Endothelial cell of umbilical vein (primary cell): ENCODE measurements at regions not wholly inside any gene's neighbourhood (a gene's known extent, or its start where the extent isn't known, plus 50 kb on each side); places are given as distances from the start of the nearest gene placed in this dataset.

Source experiments
- BruUV-seq: library from RNA; stranded (reverse); fragments of 400-500 nt; replicated peaks from 2 replicates; lab custom pipeline; 2021; lab: Mats Ljungman, UMichigan
- CTCF ChIA-PET: fragments of 300-600, 350-600 bp; sonication (Branson Sonifier 250); formaldehyde crosslinking; loops from one replicate; lab custom pipeline; 2021; ENCODE audit warnings: antibody characterized with exemption, inconsistent platforms; lab: Charles Lee
- POLR2A ChIA-PET: fragments of 300-600, 350-600 bp; sonication (Branson Sonifier 250); formaldehyde crosslinking; loops from one replicate; lab custom pipeline; 2021; ENCODE audit warnings: antibody characterized with exemption, inconsistent platforms; lab: Charles Lee
- DNase-seq: peaks from one replicate; pipeline ENCODE4 v3.0.0-alpha.2; 2011; ENCODE audit warnings: low read depth, low spot score
- FAIRE-seq: peaks from 2 replicates; lab custom pipeline; 2011; peaks lifted over from hg19 to GRCh38; lab: Jason Lieb, UNC
- H2AFZ ChIP-seq: 2 replicates; pipeline ENCODE4 v1.6.0; 2012; ENCODE audit warnings: low read depth, low read length, control low read depth, inconsistent platforms
- H3K27ac ChIP-seq: 2 replicates; pipeline ENCODE4 v1.5.1; 2011; ENCODE audit warnings: low read depth, mild to moderate bottlenecking, control low read depth, low read length, moderate library complexity; ENCODE audit not compliant: insufficient read depth
- H3K27me3 ChIP-seq, 2 experiments: 2 replicates each; pipeline versions ENCODE4 v1.6.0 to v1.6.1; 2011; ENCODE audit warnings: low read length in 2 of 2, mixed read lengths in 1 of 2; ENCODE audit not compliant: control insufficient read depth in 2 of 2, insufficient read depth in 2 of 2
- H3K36me3 ChIP-seq, 2 experiments: 2 replicates in 1 of 2; 3 replicates in 1 of 2; pipeline ENCODE4 v1.5.1; 2011; ENCODE audit warnings: low read length in 2 of 2, mild to moderate bottlenecking in 1 of 2, moderate library complexity in 1 of 2; ENCODE audit not compliant: control insufficient read depth in 2 of 2, insufficient read depth in 2 of 2; ENCODE audit errors: extremely low read depth in 1 of 2
- H3K4me1 ChIP-seq: 3 replicates; pipeline ENCODE4 v1.5.1; 2011; ENCODE audit warnings: mild to moderate bottlenecking, low read length; ENCODE audit not compliant: control insufficient read depth, insufficient read depth; ENCODE audit errors: extremely low read depth
- H3K4me2 ChIP-seq: 2 replicates; pipeline ENCODE4 v1.6.1; 2011; ENCODE audit warnings: low read length, control low read depth, mixed read lengths; ENCODE audit not compliant: insufficient read depth
- H3K4me3 ChIP-seq, 3 experiments: fragments of 200-600 bp in 1 of 3; sonication (generic), shearing (Covaris generic) in 1 of 3; replicated peaks in 1 of 3; 2 replicates each; pipeline ENCODE4 v1.5.1; 2011 to 2016; ENCODE audit warnings: control low read depth in 3 of 3, low read length in 3 of 3, mild to moderate bottlenecking in 2 of 3, inconsistent platforms in 1 of 3, low read depth in 1 of 3, moderate library complexity in 1 of 3; ENCODE audit not compliant: insufficient read depth in 1 of 3
- H3K79me2 ChIP-seq: 2 replicates; pipeline ENCODE4 v1.6.0; 2012; ENCODE audit warnings: low read length, inconsistent platforms; ENCODE audit not compliant: control insufficient read depth, insufficient read depth
- H3K9ac ChIP-seq: replicated peaks from 2 replicates; pipeline ENCODE3; 2011; ENCODE audit warnings: low read length, control low read depth; ENCODE audit not compliant: insufficient read depth; ENCODE audit errors: extremely low read depth
- H3K9me1 ChIP-seq: replicated peaks from 3 replicates; pipeline ENCODE4 v1.6.0; 2011; ENCODE audit warnings: mild to moderate bottlenecking, low read length; ENCODE audit not compliant: control insufficient read depth, insufficient read depth; ENCODE audit errors: extremely low read depth
- H3K9me3 ChIP-seq: replicated peaks from 2 replicates; pipeline ENCODE4 v1.5.1; 2012; ENCODE audit warnings: low read length, inconsistent platforms; ENCODE audit not compliant: control insufficient read depth, insufficient read depth
- H4K20me1 ChIP-seq: replicated peaks from 2 replicates; pipeline ENCODE3; 2011; ENCODE audit warnings: mild to moderate bottlenecking, low read length; ENCODE audit not compliant: control insufficient read depth, insufficient read depth; ENCODE audit errors: extremely low read depth
- EZH2 ChIP-seq: IDR thresholded peaks from 2 replicates; pipeline ENCODE4 v1.6.1; 2012; ENCODE audit warnings: borderline replicate concordance, low read depth, mild to moderate bottlenecking, moderate library complexity, low read length, inconsistent platforms; ENCODE audit not compliant: severe bottlenecking
- FOS ChIP-seq: IDR thresholded peaks from 2 replicates; pipeline ENCODE4 v1.6.1; 2011; ENCODE audit warnings: mild to moderate bottlenecking, low read length, moderate library complexity, borderline replicate concordance; ENCODE audit not compliant: insufficient read depth
- GATA2 ChIP-seq: IDR thresholded peaks from 2 replicates; pipeline ENCODE4 v1.7.0; 2011; ENCODE audit warnings: low read depth, mild to moderate bottlenecking, moderate library complexity, mixed read lengths, low read length; ENCODE audit not compliant: insufficient read length, insufficient read depth
- JUN ChIP-seq: IDR thresholded peaks from 2 replicates; pipeline ENCODE4 v1.6.1; 2011; ENCODE audit warnings: borderline replicate concordance, low read depth; ENCODE audit not compliant: insufficient read length, insufficient read depth
- MYC ChIP-seq: IDR thresholded peaks from one replicate; pipeline ENCODE4 v1.6.1; 2011; ENCODE audit warnings: mild to moderate bottlenecking, low read depth, low read length
- POLR2A ChIP-seq: IDR thresholded peaks from 2 replicates; pipeline ENCODE4 v1.6.1; 2012; ENCODE audit warnings: low read depth, mild to moderate bottlenecking, control low read depth, low read length
- POLR2AphosphoS5 ChIP-seq: IDR thresholded peaks from 2 replicates; pipeline ENCODE4 v1.6.1; 2012; ENCODE audit warnings: low read depth, mild to moderate bottlenecking, control low read depth, low read length, moderate library complexity; ENCODE audit not compliant: insufficient read depth
- dilution Hi-C: fragments of 300-500 bp; cut with MboI; formaldehyde crosslinking; loops from one replicate; pipeline ENCODE4 v1.15.0; 2019; ENCODE audit warnings: low sequenced_read_pairs; ENCODE audit not compliant: extremely low pct_ligation_motif_present
- intact Hi-C: fragments of 100-400 bp; cut with micrococcal nuclease; formaldehyde crosslinking; loops from one replicate; pipeline ENCODE4 v1.10.0; 2022
- TF ChIP-seq, protein P1 (sequence below), 2 donors: IDR thresholded peaks; 1 replicate in 1 of 2; 2 replicates in 1 of 2; pipeline ENCODE4 v1.5.1; 2011; ENCODE audit warnings: low read length in 2 of 2, mild to moderate bottlenecking in 2 of 2, moderate library complexity in 2 of 2, control low read depth in 1 of 2, inconsistent platforms in 1 of 2, low read depth in 1 of 2; ENCODE audit not compliant: insufficient read depth in 1 of 2; ENCODE audit errors: extremely low read depth in 1 of 2
- TF ChIP-seq, protein P2 (sequence below): IDR thresholded peaks from 2 replicates; pipeline ENCODE4 v1.6.1; 2011; ENCODE audit not compliant: insufficient read depth, insufficient read length

DNA sequence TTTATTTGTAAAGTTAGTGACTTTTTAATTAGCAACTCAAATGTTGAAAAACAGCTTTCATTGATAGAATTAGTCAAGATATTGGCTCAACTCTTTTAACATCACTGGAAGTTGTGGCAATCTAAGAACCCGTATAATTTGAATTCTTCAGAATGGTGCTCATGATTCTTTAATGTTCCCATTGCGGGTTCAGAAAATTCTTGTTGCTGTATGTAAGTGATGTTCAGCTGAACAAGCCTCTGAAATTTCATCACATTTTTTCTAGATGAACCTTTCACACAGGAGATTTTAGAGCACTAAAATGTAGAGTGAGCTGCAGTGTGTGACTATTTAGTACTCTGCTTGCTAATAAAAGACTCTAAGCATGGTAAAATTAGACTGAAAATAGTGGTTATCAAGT, 1317.7 kb downstream of the FSTL5 start:
- H3K9ac ChIP-seq: no peak overlapping the region
- no peaks in the 10 kb centered on the region for H4K20me1 ChIP-seq
- H3K4me1 ChIP-seq: no peaks in the 10 kb centered on the region
- H3K4me3 ChIP-seq: no peak overlapping the region
- no TSS peak for BruUV-seq
- DNase-seq (no peak), FAIRE-seq (no peak)
- no peak overlapping the region for H3K27ac ChIP-seq
- H3K27me3 ChIP-seq: no peaks in the 10 kb centered on the region
- H3K9me1 ChIP-seq: no peaks in the 10 kb centered on the region
- H2AFZ ChIP-seq: no peak overlapping the region
- no peak overlapping the region for H3K4me2 ChIP-seq
- intact Hi-C loops (no loop called here), dilution Hi-C loops (no loop called here)
- H3K36me3 ChIP-seq: no peaks in the 10 kb centered on the region
- TF ChIP-seq MYC: no peak
- no peak for TF ChIP-seq JUN
- no peak for TF ChIP-seq GATA2
- TF ChIP-seq FOS: no peak
- no peak for TF ChIP-seq POLR2A
- TF ChIP-seq, protein P1, sequence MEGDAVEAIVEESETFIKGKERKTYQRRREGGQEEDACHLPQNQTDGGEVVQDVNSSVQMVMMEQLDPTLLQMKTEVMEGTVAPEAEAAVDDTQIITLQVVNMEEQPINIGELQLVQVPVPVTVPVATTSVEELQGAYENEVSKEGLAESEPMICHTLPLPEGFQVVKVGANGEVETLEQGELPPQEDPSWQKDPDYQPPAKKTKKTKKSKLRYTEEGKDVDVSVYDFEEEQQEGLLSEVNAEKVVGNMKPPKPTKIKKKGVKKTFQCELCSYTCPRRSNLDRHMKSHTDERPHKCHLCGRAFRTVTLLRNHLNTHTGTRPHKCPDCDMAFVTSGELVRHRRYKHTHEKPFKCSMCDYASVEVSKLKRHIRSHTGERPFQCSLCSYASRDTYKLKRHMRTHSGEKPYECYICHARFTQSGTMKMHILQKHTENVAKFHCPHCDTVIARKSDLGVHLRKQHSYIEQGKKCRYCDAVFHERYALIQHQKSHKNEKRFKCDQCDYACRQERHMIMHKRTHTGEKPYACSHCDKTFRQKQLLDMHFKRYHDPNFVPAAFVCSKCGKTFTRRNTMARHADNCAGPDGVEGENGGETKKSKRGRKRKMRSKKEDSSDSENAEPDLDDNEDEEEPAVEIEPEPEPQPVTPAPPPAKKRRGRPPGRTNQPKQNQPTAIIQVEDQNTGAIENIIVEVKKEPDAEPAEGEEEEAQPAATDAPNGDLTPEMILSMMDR (IDR thresholded peaks at IDR 0.05; ENCODE audit: extremely low read depth in 1 of 2, insufficient read depth in 1 of 2, low read depth in 1 of 2, low read length in 2 of 2): no peak
- no peak for TF ChIP-seq EZH2
- TF ChIP-seq, protein P2, sequence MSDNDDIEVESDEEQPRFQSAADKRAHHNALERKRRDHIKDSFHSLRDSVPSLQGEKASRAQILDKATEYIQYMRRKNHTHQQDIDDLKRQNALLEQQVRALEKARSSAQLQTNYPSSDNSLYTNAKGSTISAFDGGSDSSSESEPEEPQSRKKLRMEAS: no peak
- TF ChIP-seq POLR2AphosphoS5: no peak
- ChIA-PET CTCF (no interaction called here), POLR2A (no interaction called here)
- no peaks in the 10 kb centered on the region for H3K79me2 ChIP-seq
- no peaks in the 10 kb centered on the region for H3K9me3 ChIP-seq
